Mammary epithelial cell (primary cell): ENCODE measurements at regions not wholly inside any gene's neighbourhood (a gene's known extent, or its start where the extent isn't known, plus 50 kb on each side); places are given as distances from the start of the nearest gene placed in this dataset.

Experiments used
- CTCF ChIP-seq, 2 donors: IDR thresholded peaks in 1 of 2; conservative IDR thresholded peaks in 1 of 2; 2 replicates each; pipeline ENCODE4 v1.5.1; 2011 to 2012; ENCODE audit warnings: inconsistent platforms in 2 of 2, low read length in 2 of 2, mild to moderate bottlenecking in 2 of 2, control low read depth in 1 of 2, low read depth in 1 of 2; ENCODE audit not compliant: insufficient read depth in 1 of 2; ENCODE audit errors: extremely low read depth in 1 of 2
- EZH2 ChIP-seq: IDR thresholded peaks from 2 replicates; pipeline ENCODE4 v1.6.1; 2012; ENCODE audit warnings: low read length, inconsistent platforms, borderline replicate concordance

DNA sequence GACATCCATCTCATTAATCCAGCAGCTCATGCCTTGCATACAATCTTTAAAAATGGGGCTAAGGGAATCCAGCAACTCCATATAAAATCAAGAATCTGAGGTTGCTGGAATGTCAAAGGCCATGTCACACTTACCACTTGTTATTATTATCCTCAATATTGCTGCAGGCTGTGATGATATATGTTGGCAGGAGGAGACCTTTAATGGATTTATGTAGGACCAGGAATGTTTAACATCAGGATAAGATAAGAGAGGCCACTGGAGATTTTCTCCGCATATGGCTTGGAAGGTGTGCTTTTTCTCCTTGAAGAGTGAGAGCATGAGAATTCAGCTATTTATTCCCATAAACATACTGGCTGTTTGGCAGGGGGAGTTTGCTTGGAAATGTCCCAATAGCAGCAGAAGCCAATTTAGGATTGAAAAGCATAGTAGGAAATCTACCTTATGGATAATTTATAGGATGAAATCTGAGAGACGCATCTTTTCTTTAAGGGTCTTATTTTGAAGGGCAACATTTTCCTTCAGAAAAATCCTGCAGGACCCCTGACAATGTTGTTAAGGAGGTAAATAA lies 481.4 kb downstream of the AGTPBP1 start:
- TF ChIP-seq CTCF (conservative IDR thresholded peaks at IDR 0.05 in 1 of 2, IDR thresholded peaks at IDR 0.05 in 1 of 2; ENCODE audit: extremely low read depth in 1 of 2, insufficient read depth in 1 of 2, low read depth in 1 of 2, low read length in 2 of 2) (no peak), EZH2 (no peak)
